PC-3 (cell line): ENCODE measurements at regions not wholly inside any gene's neighbourhood (a gene's known extent, or its start where the extent isn't known, plus 50 kb on each side); places are given as distances from the start of the nearest gene placed in this dataset.

Experiments used
- ATAC-seq: fragments of 200-7000 bp; cut with Tn5 transposase; 2 replicates; pipeline ENCODE4 v1.9.1; 2020; ENCODE audit warnings: mild to moderate bottlenecking, moderate library complexity
- BruUV-seq: library from RNA; stranded (reverse); fragments of 400-500 nt; replicated peaks from 2 replicates; lab custom pipeline; 2021; lab: Mats Ljungman, UMichigan
- CTCF ChIA-PET: fragments of 300-600 bp; sonication (Branson Sonifier 250); formaldehyde crosslinking; loops from one replicate; lab custom pipeline; 2022; ENCODE audit warnings: antibody characterized with exemption; lab: Charles Lee
- POLR2A ChIA-PET: fragments of 300-600 bp; sonication (Branson Sonifier 250); formaldehyde crosslinking; loops from one replicate; lab custom pipeline; 2022; ENCODE audit warnings: antibody characterized with exemption; ENCODE audit not compliant: unreplicated experiment; lab: Charles Lee
- DNase-seq: peaks from one replicate; pipeline ENCODE4 v3.0.0-alpha.2; 2015
- H2AFZ ChIP-seq: fragments of 300-600 bp; sonication (generic); 2 replicates; pipeline ENCODE4 v1.6.0; 2016; ENCODE audit warnings: antibody characterized with exemption, low read length
- H3F3A ChIP-seq: fragments of 300-600 bp; sonication (generic); one replicate; pipeline ENCODE4 v1.6.0; 2017; ENCODE audit warnings: antibody characterized with exemption, low read length, control low read depth, mild to moderate bottlenecking; ENCODE audit not compliant: unreplicated experiment
- H3K27ac ChIP-seq: fragments of 300-600 bp; sonication (generic); 2 replicates; pipeline ENCODE4 v1.5.1; 2016; ENCODE audit warnings: mild to moderate bottlenecking, low read length
- H3K27me3 ChIP-seq: fragments of 300-600 bp; sonication (generic); 2 replicates; pipeline ENCODE4 v1.6.1; 2016; ENCODE audit warnings: low read length, mixed read lengths
- H3K36me3 ChIP-seq: fragments of 300-600 bp; sonication (generic); 2 replicates; pipeline ENCODE4 v1.6.1; 2016; ENCODE audit warnings: low read depth, mixed run types, low read length, mixed read lengths
- H3K4me1 ChIP-seq: fragments of 300-600 bp; sonication (generic); 2 replicates; pipeline ENCODE4 v1.5.1; 2016; ENCODE audit warnings: low read length; ENCODE audit not compliant: insufficient read depth
- H3K4me2 ChIP-seq: fragments of 300-600 bp; sonication (generic); 2 replicates; pipeline ENCODE4 v1.6.0; 2016; ENCODE audit warnings: low read length
- H3K4me3 ChIP-seq: fragments of 300-600 bp; sonication (generic); 2 replicates; pipeline ENCODE4 v1.5.1; 2016; ENCODE audit warnings: mild to moderate bottlenecking, low read length, mixed read lengths
- H3K79me2 ChIP-seq: fragments of 300-600 bp; sonication (generic); 2 replicates; pipeline ENCODE4 v1.6.1; 2017; ENCODE audit warnings: low read length, mixed read lengths
- H3K9ac ChIP-seq: fragments of 300-600 bp; sonication (generic); 2 replicates; pipeline ENCODE4 v1.6.0; 2016; ENCODE audit warnings: mild to moderate bottlenecking, low read length
- H3K9me2 ChIP-seq: fragments of 300-600 bp; sonication (generic); replicated peaks from 2 replicates; pipeline ENCODE4 v1.6.1; 2016; ENCODE audit warnings: mixed run types, low read length, mixed read lengths
- H3K9me3 ChIP-seq: fragments of 300-600 bp; sonication (generic); 2 replicates; pipeline ENCODE4 v1.6.1; 2016; ENCODE audit warnings: low read length, mixed read lengths
- H4K20me1 ChIP-seq: fragments of 300-600 bp; sonication (generic); 2 replicates; pipeline ENCODE4 v1.6.1; 2016; ENCODE audit warnings: low read length, mixed read lengths
- CTCF ChIP-seq: fragments of 300-600 bp; sonication (generic); conservative IDR thresholded peaks from 2 replicates; pipeline ENCODE4 v1.5.1; 2017; ENCODE audit warnings: antibody characterized with exemption, low read depth, mild to moderate bottlenecking, low read length
- EZH2 ChIP-seq: fragments of 300-600 bp; sonication (generic); IDR thresholded peaks from one replicate; pipeline ENCODE4 v1.6.1; 2017; ENCODE audit warnings: antibody characterized with exemption, mild to moderate bottlenecking, low read length; ENCODE audit not compliant: unreplicated experiment
- EZH2phosphoT487 ChIP-seq: fragments of 300-600 bp; sonication (generic); IDR thresholded peaks from 2 replicates; pipeline ENCODE4 v1.6.1; 2018; ENCODE audit warnings: mild to moderate bottlenecking, antibody characterized with exemption, low read length, borderline replicate concordance
- intact Hi-C: fragments of 100-400 bp; cut with micrococcal nuclease; formaldehyde crosslinking; loops from 2 replicates; pipeline ENCODE4 v1.9.0; 2023

GRCh38 chr13:64471916-64472315 is 2758.2 kb downstream of the PCDH9 start:
- Histone ChIP-seq H3K27me3 (no peaks in the 10 kb centered on the region), H3K4me3 (no peak overlapping the region), H3K36me3 (no peaks in the 10 kb centered on the region; the same call in 1 of the 2 replicates), H3K9me3 (no peaks in the 10 kb centered on the region), H3F3A (no peaks in the 10 kb centered on the region), H3K4me1 (no peaks in the 10 kb centered on the region), H4K20me1 (no peaks in the 10 kb centered on the region), H2AFZ (no peak overlapping the region), H3K4me2 (no peak overlapping the region), H3K9me2 (no peaks in the 10 kb centered on the region), H3K27ac (no peak overlapping the region), H3K79me2 (no peaks in the 10 kb centered on the region), H3K9ac (no peak overlapping the region)
- POLR2A ChIA-PET = no interaction called here
- intact Hi-C loops = loop anchor here (1.0 to 5.0 kb wide), 3 partner anchors 320 to 1166 kb away; no protein-coding TSS in a partner anchor
- TF ChIP-seq EZH2 = no peak
- TF ChIP-seq CTCF = peak; percentile 68
- DNase-seq (peak; percentile 48), ATAC-seq (peak; percentile 37; the same call in 1 of the 2 replicates)
- BruUV-seq = no TSS peak
- CTCF ChIA-PET = interaction anchor here (0.5 to 0.6 kb wide), 2 partner anchors 458 to 635 kb away, joined by 3 to 4 read pairs; no protein-coding TSS in a partner anchor

- Histone ChIP-seq H4K20me1 (no peaks in the 10 kb centered on the region), H3K4me3 (no peak overlapping the region), H3K36me3 (no peaks in the 10 kb centered on the region; the same call in 1 of the 2 replicates), H3K9me2 (no peaks in the 10 kb centered on the region), H2AFZ (no peak overlapping the region), H3K27me3 (no peaks in the 10 kb centered on the region), H3K9ac (no peak overlapping the region), H3K27ac (no peak overlapping the region), H3K4me1 (no peaks in the 10 kb centered on the region), H3K4me2 (no peak overlapping the region), H3K79me2 (no peaks in the 10 kb centered on the region), H3K9me3 (no peaks in the 10 kb centered on the region), H3F3A (no peaks in the 10 kb centered on the region)
- ChIA-PET POLR2A (no interaction called here), CTCF (no interaction called here)
- ATAC-seq = no peak
- TF ChIP-seq EZH2phosphoT487 (no peak), EZH2 (no peak), CTCF (no peak)
- no peak for DNase-seq
- no TSS peak for BruUV-seq
- intact Hi-C loops = loop anchor here (5.0 kb wide), 2 partner anchors 318 to 347 kb away; no protein-coding TSS in a partner anchor
Measured at GRCh38 chr13:64470751-64471150, 2759.4 kb downstream of the PCDH9 start.

- no peak overlapping the region for H2AFZ ChIP-seq
- H4K20me1 ChIP-seq = no peaks in the 10 kb centered on the region
- no peak for TF ChIP-seq EZH2phosphoT487
- no peak for TF ChIP-seq EZH2
- no peak for TF ChIP-seq CTCF
- no peaks in the 10 kb centered on the region for H3K79me2 ChIP-seq
- no peaks in the 10 kb centered on the region for H3K4me1 ChIP-seq
- H3K4me2 ChIP-seq = no peak overlapping the region
- peak; percentile 34 for DNase-seq
- H3K27ac ChIP-seq = no peak overlapping the region
- ChIA-PET CTCF (no interaction called here), POLR2A (no interaction called here)
- H3K27me3 ChIP-seq = no peaks in the 10 kb centered on the region
- intact Hi-C loops = no loop called here
- no peaks in the 10 kb centered on the region for H3K36me3 ChIP-seq
- no peaks in the 10 kb centered on the region for H3K9me2 ChIP-seq
- no peak overlapping the region for H3K4me3 ChIP-seq
- no peaks in the 10 kb centered on the region for H3K9me3 ChIP-seq
- BruUV-seq = no TSS peak
- no peak overlapping the region for H3K9ac ChIP-seq
- no peaks in the 10 kb centered on the region for H3F3A ChIP-seq
- ATAC-seq = peak; percentile 84
Measured at GRCh38 chr13:64459778-64460177, 2770.4 kb downstream of the PCDH9 start.
